AG04449 (cell line): ENCODE measurements at regions not wholly inside any gene's neighbourhood (a gene's known extent, or its start where the extent isn't known, plus 50 kb on each side); places are given as distances from the start of the nearest gene placed in this dataset.

Experiments
- CTCF ChIA-PET: fragments of 350-600 bp; formaldehyde crosslinking; extraction: SDS; loops from one replicate; lab custom pipeline; 2021; ENCODE audit warnings: antibody characterized with exemption; lab: Yijun Ruan, JAX
- POLR2A ChIA-PET: fragments of 400-600, 350-600 bp; formaldehyde crosslinking; extraction: SDS; loops from one replicate; lab custom pipeline; 2020; ENCODE audit warnings: antibody characterized with exemption, inconsistent platforms; lab: Yijun Ruan, JAX
- DNase-seq: peaks from one replicate; pipeline ENCODE4 v3.0.0-alpha.2; 2010; ENCODE audit warnings: low read depth, low spot score
- H3K4me3 ChIP-seq: 2 replicates; pipeline ENCODE4 v1.5.1; 2011; ENCODE audit warnings: low read depth, mild to moderate bottlenecking, control low read depth, low read length
- TF ChIP-seq, protein P1 (sequence below): IDR thresholded peaks from one replicate; pipeline ENCODE4 v1.5.1; 2011; ENCODE audit warnings: mild to moderate bottlenecking, moderate library complexity, low read length, control low read depth, inconsistent platforms; ENCODE audit not compliant: insufficient read depth; ENCODE audit errors: missing control alignments

DNA sequence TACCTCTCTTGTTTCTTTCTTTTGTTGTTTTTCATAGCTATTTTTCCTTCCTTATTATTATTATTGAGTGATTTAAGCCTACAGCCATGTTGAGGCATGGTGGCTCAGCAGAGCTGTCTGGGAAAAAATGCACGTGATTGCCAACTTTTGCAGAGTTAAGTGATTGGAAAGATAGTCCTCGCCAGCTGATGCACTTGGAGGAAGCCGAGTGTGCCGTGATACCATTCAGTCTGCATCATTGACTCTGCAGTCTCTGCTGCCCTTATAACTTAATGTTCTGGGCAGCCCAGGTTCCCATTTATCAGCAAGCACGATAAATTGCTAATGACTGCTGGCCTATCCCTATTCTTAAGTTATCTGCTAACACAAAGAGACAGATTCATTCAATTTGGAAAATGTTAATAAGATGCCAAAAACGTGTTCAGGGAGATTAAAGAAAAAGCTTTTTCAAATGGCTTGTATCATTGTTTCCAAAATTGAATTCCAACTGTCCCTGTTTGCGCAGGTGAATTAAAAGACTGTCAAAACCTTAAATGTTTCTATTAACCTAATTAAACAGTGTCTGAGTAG lies 232.9 kb upstream of the NPY start:
- no peak overlapping the region for H3K4me3 ChIP-seq
- TF ChIP-seq, protein P1, sequence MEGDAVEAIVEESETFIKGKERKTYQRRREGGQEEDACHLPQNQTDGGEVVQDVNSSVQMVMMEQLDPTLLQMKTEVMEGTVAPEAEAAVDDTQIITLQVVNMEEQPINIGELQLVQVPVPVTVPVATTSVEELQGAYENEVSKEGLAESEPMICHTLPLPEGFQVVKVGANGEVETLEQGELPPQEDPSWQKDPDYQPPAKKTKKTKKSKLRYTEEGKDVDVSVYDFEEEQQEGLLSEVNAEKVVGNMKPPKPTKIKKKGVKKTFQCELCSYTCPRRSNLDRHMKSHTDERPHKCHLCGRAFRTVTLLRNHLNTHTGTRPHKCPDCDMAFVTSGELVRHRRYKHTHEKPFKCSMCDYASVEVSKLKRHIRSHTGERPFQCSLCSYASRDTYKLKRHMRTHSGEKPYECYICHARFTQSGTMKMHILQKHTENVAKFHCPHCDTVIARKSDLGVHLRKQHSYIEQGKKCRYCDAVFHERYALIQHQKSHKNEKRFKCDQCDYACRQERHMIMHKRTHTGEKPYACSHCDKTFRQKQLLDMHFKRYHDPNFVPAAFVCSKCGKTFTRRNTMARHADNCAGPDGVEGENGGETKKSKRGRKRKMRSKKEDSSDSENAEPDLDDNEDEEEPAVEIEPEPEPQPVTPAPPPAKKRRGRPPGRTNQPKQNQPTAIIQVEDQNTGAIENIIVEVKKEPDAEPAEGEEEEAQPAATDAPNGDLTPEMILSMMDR = no peak
- POLR2A ChIA-PET = no interaction called here
- DNase-seq = no peak
- CTCF ChIA-PET = no interaction called here

DNA sequence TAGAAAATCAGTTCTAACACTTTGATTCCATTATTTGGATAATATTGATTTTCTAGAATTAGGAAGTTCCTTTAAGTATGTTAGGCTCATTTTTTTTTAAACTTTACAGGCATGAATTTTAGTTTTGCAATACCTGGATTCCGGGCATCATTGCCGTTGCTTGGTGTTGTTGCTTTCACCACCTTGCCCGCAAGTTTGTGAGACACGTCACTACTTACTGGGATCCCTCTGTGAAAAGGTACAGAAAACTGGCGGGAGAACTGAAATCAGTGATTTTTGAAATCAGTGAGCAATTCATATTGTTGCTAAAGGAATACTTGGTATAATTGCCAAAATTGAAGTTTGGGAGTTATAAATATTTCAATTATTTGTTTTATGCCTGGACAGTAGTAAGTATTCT lies 232.3 kb upstream of the NPY start:
- TF ChIP-seq, protein P1 = no peak
- DNase-seq = no peak
- CTCF ChIA-PET = no interaction called here
- H3K4me3 ChIP-seq = no peak overlapping the region
- POLR2A ChIA-PET = no interaction called here

- POLR2A ChIA-PET = no interaction called here
Observed at GRCh38 chr7:24052572-24053260, 231.3 kb upstream of the NPY start.

GRCh38 chr7:24054236-24054635 lies 229.8 kb upstream of the NPY start:
- ChIA-PET POLR2A (interaction anchor here (0.7 kb wide), 1 partner anchor 30 kb away, joined by 3 read pairs; no protein-coding TSS in a partner anchor), CTCF (no interaction called here)
- DNase-seq = no peak
- TF ChIP-seq, protein P1 = no peak
- H3K4me3 ChIP-seq = no peak overlapping the region

More at GRCh38 chr7:24052572-24053260, 231.3 kb upstream of the NPY start:
- TF ChIP-seq, protein P1 = no peak
- peak; percentile 65 for DNase-seq
- CTCF ChIA-PET = no interaction called here
- H3K4me3 ChIP-seq = no peak overlapping the region

DNA sequence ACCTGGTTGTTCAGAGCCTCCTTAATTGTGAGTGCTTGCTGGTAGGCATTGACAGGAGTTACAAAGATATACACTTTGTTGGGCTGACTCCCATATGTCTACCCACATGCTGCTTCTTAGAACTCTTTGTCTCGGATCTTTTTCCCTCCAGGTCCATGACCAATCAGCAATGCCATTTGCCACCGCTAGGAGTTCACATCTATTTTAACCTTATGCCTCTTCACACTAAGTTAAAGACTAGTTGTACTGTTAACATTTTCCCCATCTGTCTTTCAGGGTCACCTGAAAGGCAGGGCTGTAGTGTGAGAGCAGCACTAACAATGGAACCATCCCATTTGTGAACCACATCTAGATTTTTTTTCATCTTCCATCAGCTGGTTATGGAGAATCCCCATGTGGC lies 226.7 kb upstream of the NPY start:
- H3K4me3 ChIP-seq = no peak overlapping the region
- TF ChIP-seq, protein P1 = no peak
- no peak for DNase-seq
- POLR2A ChIA-PET = no interaction called here
- CTCF ChIA-PET = no interaction called here

GRCh38 chr7:24058953-24059352 lies 225.0 kb upstream of the NPY start:
- no peak overlapping the region for H3K4me3 ChIP-seq
- DNase-seq = no peak
- ChIA-PET POLR2A (no interaction called here), CTCF (no interaction called here)
- TF ChIP-seq, protein P1 = no peak
